Esophagus squamous epithelium (tissue), 4 donors: ENCODE measurements at regions not wholly inside any gene's neighbourhood (a gene's known extent, or its start where the extent isn't known, plus 50 kb on each side); places are given as distances from the start of the nearest gene placed in this dataset.
"Not testable (repeated sequence)": the region's sequence is repeated elsewhere in the genome, so short reads cannot be mapped to it uniquely, and the experiment has no call there.

Experiments used
- POLR2A ChIP-seq, 4 donors: fragments of 450-650 bp; IDR thresholded peaks; one replicate each; pipeline ENCODE4 v1.6.1; 2017; ENCODE audit warnings: antibody characterized with exemption in 4 of 4, mild to moderate bottlenecking in 4 of 4, moderate library complexity in 3 of 4
- TF ChIP-seq, protein P1 (sequence below), 6 experiments: fragments of 450-650 bp in 4 of 6; fragments of 200-600 bp in 2 of 6; sonication (generic) in 2 of 6; IDR thresholded peaks; one replicate each; pipeline ENCODE4 v1.5.1; 2016 to 2019; ENCODE audit warnings: antibody characterized with exemption in 6 of 6, mild to moderate bottlenecking in 4 of 6, moderate library complexity in 4 of 6

DNA sequence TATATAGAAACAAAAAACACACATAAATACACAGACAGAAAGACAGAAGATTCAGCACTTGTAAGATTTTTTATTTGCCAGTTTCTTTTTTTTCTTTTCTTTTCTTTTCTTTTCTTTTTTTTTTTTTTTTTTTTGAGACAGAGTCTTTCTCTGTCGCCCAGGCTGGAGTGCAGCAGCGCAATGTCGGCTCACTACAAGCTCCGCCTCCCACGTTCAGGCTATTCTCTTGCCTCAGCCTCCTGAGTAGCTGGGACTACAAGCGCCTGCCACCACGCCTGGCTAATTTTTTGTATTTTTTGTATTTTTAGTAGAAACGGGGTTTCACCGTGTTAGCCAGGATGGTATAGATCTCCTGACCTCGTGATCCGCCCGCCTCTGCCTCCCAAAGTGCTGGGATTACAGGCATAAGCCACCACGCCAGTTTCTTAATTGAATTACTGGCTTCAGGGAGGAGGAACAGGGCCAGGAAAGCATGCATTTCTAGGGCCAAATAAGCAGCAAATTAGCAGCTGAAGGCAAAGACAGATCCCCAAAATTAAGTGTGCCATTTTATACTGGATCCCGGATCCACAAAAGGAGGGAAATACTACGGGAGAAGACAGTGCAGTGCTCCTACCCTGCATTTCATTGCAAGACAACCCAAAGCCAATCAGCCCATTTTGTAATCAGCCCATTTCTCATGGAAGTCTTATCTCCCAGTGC lies 305.6 kb upstream of the CCNH start:
- TF ChIP-seq, protein P1, sequence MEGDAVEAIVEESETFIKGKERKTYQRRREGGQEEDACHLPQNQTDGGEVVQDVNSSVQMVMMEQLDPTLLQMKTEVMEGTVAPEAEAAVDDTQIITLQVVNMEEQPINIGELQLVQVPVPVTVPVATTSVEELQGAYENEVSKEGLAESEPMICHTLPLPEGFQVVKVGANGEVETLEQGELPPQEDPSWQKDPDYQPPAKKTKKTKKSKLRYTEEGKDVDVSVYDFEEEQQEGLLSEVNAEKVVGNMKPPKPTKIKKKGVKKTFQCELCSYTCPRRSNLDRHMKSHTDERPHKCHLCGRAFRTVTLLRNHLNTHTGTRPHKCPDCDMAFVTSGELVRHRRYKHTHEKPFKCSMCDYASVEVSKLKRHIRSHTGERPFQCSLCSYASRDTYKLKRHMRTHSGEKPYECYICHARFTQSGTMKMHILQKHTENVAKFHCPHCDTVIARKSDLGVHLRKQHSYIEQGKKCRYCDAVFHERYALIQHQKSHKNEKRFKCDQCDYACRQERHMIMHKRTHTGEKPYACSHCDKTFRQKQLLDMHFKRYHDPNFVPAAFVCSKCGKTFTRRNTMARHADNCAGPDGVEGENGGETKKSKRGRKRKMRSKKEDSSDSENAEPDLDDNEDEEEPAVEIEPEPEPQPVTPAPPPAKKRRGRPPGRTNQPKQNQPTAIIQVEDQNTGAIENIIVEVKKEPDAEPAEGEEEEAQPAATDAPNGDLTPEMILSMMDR (IDR thresholded peaks at IDR 0.05) = not testable (repeated sequence)
- not testable (repeated sequence) for TF ChIP-seq POLR2A (IDR thresholded peaks at IDR 0.05)
